Thoracic aorta (tissue), 2 donors: ENCODE measurements at regions not wholly inside any gene's neighbourhood (a gene's known extent, or its start where the extent isn't known, plus 50 kb on each side); places are given as distances from the start of the nearest gene placed in this dataset.
"Not testable (repeated sequence)": the region's sequence is repeated elsewhere in the genome, so short reads cannot be mapped to it uniquely, and the experiment has no call there.

Experiments used
- ATAC-seq: fragments of 150-250 bp; one replicate; pipeline ENCODE4 v1.8.0; 2017; ENCODE audit warnings: low read depth; ENCODE audit not compliant: insufficient number of reproducible peaks, low FRiP score
- DNase-seq: peaks from one replicate; pipeline ENCODE4 v3.0.0-alpha.2; 2020; ENCODE audit warnings: low spot score
- H3K27ac ChIP-seq, 2 donors: fragments of 200-600 bp; sonication (generic); 1 replicate in 1 of 2; 2 replicates in 1 of 2; pipeline ENCODE4 v1.5.1; 2016; ENCODE audit warnings: mild to moderate bottlenecking in 2 of 2, moderate library complexity in 2 of 2
- H3K27me3 ChIP-seq: fragments of 200-600 bp; sonication (generic); replicated peaks from 2 replicates; pipeline ENCODE4 v1.6.0; 2016; ENCODE audit warnings: mild to moderate bottlenecking; ENCODE audit not compliant: insufficient read depth
- H3K36me3 ChIP-seq: fragments of 200-600 bp; sonication (generic); one replicate; pipeline ENCODE4 v1.5.1; 2016
- H3K4me1 ChIP-seq, 2 donors: fragments of 200-600 bp; sonication (generic); 1 replicate in 1 of 2; 2 replicates in 1 of 2; pipeline versions ENCODE4 v1.5.1 to v1.6.0; 2016; ENCODE audit warnings: low read depth in 2 of 2, mild to moderate bottlenecking in 1 of 2; ENCODE audit not compliant: control insufficient read depth in 1 of 2
- H3K4me3 ChIP-seq: fragments of 200-600 bp; sonication (generic); 2 replicates; pipeline ENCODE4 v1.5.1; 2016; ENCODE audit warnings: mild to moderate bottlenecking
- H3K9me3 ChIP-seq: fragments of 200-600 bp; sonication (generic); 2 replicates; pipeline ENCODE4 v1.5.1; 2016
- TF ChIP-seq, protein P1 (sequence below): fragments of 200-600 bp; sonication (generic); IDR thresholded peaks from one replicate; pipeline ENCODE4 v1.5.1; 2019; ENCODE audit warnings: antibody characterized with exemption

DNA sequence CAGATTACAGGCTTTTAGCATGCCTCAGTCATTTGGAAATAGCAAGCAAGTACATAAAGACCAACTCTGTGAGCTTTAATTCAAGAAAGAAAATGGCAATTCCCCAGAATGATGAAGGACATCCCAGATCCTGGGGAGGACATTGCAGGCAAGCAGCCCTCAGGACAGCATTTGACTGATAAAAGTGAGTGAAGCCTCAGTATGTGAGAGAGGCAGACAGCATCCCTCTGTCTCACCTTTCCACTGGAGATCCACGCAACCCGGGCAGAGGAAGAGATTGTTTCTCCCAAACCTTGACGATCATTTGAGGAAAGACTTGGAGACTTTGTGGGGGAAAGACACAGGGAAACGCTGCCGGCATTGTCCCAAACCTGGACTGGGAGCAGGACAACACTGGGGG lies 128.0 kb upstream of the PABPC3 start:
- not testable (repeated sequence) for H3K27me3 ChIP-seq
- peak overlapping the region; percentile 71 for H3K4me3 ChIP-seq

DNA sequence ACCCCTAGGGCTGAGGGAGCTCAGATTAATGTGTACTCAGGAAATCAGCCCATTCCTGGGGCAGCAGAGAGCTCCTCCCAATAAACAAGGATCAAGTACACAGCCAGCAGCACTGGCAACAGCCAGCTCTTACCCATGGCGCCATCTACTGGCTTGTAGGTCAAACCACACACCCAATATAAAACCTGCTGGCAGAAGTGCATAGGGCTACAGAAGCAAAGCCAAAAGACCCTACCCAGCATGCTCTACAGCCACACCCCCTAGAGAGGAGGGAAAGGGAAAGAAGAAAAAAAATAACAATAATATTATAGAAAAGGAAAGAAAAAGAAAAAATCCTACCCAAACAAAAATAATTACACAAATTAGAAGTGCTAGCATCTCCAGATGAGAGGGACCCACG lies 127.5 kb upstream of the PABPC3 start:
- H3K27me3 ChIP-seq, ATAC-seq, H3K4me1 ChIP-seq, H3K36me3 ChIP-seq, H3K27ac ChIP-seq, DNase-seq, H3K9me3 ChIP-seq: not testable (repeated sequence)
- peak overlapping the region; percentile 71 for H3K4me3 ChIP-seq

More for the DNA sequence above, 128.0 kb upstream of the PABPC3 start:
- ATAC-seq, DNase-seq, H3K9me3 ChIP-seq, H3K36me3 ChIP-seq, H3K27ac ChIP-seq, H3K4me1 ChIP-seq: not testable (repeated sequence)

DNA sequence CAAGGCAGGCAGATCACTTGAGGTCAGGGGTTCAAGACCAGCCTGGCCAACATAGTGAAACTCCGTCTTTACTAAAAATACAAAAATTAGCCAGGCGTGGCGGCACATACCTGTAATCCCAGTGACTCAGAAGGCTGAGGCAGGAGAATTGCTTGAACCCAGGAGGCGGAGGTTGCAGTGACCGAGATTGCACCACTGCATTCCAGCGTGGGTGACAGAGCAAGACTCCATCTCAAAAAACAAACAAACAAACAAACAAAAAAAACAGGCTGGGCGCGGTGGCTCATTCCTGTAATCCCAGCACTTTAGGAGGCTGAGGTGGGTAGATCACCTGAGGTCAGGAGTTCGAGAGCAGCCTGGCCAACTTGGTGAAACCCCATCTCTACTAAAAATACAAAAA lies 122.8 kb upstream of the PABPC3 start:
- H3K4me3 ChIP-seq, H3K9me3 ChIP-seq, H3K4me1 ChIP-seq, H3K27me3 ChIP-seq, DNase-seq, ATAC-seq, H3K27ac ChIP-seq, H3K36me3 ChIP-seq: not testable (repeated sequence)

DNA sequence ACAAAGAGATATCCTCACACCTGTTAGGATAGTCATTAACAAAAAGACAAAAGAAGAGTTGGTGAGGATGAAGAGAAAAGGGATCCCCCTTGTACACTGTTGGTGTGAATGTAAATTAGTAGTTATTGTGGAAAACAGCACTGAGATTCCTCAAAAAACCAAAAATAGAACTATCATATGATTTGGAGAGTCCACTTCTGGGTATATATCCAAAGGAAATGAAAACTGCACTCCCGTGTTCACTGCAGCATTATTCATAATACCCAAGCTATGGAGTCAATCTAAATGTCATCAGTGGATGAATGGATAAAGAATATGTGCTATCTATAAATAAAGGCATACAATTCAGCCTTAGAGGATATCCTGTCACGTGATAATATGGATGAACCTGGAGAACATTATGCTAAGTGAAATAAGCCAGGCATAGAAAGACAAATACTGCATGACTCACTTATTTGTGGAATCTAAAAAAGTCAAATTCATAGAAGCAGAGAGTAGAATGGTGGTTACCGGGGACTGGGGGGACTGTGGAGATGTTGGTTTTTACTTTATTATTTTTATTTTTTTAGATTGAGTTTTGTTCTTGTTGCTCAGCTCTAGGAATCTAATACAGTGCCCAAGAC lies 114.6 kb upstream of the PABPC3 start:
- H3K27me3 ChIP-seq, H3K9me3 ChIP-seq, DNase-seq, H3K27ac ChIP-seq, H3K36me3 ChIP-seq, H3K4me1 ChIP-seq, H3K4me3 ChIP-seq, ATAC-seq: not testable (repeated sequence)

DNA sequence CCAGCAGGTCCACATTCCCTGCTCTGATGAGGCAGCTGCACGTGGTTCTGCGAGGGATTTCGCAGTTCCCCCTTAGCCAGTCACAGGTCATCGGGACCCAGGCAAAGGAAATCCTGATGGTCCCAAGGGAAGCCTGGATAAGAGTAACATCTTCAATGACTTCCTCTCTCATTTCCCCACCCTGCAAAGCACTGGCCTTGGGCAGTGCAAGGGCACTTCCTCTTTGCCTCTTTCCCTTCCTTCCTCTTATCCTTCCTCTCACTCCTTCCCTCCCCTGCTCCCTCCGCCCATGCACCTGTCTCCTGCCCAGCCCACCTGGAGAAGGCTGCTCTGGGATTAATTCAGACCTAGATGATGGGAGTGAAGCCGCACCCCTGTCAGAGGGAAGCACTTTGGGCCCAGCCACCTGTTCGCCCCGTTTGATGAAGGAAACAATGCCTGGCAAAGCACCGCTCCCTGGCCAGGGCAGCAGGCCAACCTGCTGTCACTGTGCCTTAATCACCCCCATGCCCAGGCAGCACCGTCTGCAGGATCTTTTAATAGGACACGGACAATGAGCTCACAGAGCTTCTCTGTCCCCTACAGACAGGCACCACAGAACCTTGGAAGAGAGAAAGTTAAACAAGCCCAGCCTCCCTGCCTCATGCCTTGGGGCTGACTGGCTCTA lies 113.5 kb upstream of the PABPC3 start:
- no peaks in the 10 kb centered on the region for H3K9me3 ChIP-seq
- no peaks in the 10 kb centered on the region for H3K27me3 ChIP-seq
- no peak overlapping the region for H3K4me3 ChIP-seq
- no peaks in the 10 kb centered on the region for H3K36me3 ChIP-seq
- ATAC-seq (no peak), DNase-seq (no peak)
- no peak overlapping the region for H3K27ac ChIP-seq
- TF ChIP-seq, protein P1, sequence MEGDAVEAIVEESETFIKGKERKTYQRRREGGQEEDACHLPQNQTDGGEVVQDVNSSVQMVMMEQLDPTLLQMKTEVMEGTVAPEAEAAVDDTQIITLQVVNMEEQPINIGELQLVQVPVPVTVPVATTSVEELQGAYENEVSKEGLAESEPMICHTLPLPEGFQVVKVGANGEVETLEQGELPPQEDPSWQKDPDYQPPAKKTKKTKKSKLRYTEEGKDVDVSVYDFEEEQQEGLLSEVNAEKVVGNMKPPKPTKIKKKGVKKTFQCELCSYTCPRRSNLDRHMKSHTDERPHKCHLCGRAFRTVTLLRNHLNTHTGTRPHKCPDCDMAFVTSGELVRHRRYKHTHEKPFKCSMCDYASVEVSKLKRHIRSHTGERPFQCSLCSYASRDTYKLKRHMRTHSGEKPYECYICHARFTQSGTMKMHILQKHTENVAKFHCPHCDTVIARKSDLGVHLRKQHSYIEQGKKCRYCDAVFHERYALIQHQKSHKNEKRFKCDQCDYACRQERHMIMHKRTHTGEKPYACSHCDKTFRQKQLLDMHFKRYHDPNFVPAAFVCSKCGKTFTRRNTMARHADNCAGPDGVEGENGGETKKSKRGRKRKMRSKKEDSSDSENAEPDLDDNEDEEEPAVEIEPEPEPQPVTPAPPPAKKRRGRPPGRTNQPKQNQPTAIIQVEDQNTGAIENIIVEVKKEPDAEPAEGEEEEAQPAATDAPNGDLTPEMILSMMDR = no peak
- no peaks in the 10 kb centered on the region for H3K4me1 ChIP-seq

DNA sequence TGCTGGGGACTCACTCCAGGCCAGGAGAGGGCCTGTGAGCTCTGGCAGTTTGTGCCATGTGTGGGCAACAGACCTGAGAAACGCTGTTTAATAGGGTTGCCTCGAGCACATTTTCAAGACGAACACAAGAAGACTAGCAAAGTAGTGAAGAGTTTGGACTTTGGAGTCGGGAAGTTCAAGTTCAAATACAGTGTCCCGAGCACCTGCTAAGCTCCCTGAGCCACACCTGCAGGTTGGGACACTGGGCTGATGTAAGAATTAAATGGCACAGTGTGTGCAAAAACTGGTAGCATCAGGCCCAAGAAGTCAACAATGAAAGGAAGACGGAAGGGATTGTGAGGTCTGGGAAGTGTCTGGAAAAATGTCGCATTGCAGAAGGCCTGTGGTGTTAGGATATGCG lies 112.8 kb upstream of the PABPC3 start:
- no peaks in the 10 kb centered on the region for H3K4me1 ChIP-seq
- no peak for ATAC-seq
- H3K27me3 ChIP-seq = no peaks in the 10 kb centered on the region
- TF ChIP-seq, protein P1 = no peak
- no peak for DNase-seq
- H3K4me3 ChIP-seq = no peak overlapping the region
- H3K36me3 ChIP-seq = no peaks in the 10 kb centered on the region
- H3K9me3 ChIP-seq = no peaks in the 10 kb centered on the region
- H3K27ac ChIP-seq = no peak overlapping the region

DNA sequence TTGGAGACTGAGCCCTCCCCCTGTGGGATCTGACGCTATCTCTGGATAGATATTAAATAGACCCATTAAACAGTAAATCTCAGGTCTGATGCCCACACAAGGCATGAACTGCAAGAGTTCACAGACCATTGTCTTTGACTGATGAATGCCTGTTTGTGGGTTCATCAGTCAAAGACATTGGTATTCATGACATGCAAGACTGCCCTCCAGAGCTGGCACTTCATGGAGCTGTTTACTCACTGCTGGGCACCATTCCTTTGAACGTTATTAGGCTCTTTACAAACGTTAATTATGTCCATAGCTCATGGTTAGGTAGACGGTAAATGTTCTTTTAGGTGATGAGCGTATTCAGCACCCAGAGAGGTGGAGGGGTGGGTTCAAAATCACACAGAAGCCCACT lies 111.8 kb upstream of the PABPC3 start:
- Histone ChIP-seq H3K4me3 (no peak overlapping the region), H3K9me3 (no peaks in the 10 kb centered on the region), H3K27me3 (no peaks in the 10 kb centered on the region), H3K36me3 (no peaks in the 10 kb centered on the region), H3K27ac (no peak overlapping the region), H3K4me1 (no peaks in the 10 kb centered on the region)
- no peak for DNase-seq
- ATAC-seq = no peak
- TF ChIP-seq, protein P1 = no peak
